ENCODE measurements at regions not wholly inside any gene's neighbourhood (a gene's known extent, or its start where the extent isn't known, plus 50 kb on each side); places are given as distances from the start of the nearest gene placed in this dataset.

DNA sequence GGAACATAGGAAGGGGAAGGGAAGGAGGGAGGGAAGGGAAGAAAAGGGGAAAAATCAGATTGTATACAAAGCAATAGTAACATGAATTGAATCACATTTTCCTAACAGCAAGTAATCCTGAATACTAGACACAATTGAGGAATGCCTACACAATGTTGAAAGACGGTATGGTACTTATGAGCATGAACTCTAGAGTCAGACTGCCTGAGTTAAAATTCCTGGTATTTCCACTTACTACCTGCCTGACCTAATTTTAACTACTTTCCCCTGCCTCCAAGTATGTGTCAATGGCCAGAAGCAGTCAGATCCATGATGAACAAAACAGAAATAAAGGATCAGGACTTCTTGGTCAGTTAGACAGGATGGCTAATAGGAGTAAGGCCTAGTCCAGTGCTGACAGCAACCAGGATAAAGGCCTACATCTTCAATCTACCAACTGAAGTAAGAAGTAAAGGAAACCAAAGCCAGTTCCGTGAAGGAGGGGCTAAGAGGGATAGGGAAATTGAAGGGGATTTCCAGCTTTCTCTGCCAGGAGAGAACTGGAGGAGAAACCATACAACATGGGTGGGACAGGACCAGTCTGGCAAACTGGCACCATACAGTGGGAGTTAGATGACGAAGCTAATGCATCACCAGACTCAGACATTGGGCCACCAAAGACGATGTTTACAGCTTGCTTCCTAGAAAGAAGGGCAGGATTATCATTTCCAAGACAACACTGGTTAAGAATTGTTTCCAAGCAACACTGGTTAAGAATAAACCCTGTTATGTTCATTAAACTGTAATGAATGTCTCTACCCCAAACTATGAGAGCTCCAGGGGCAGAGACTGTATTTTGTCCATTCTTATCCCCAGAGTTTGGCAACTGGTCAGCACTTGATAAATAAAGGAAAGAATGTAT lies 151.6 kb upstream of the UBE2E2 start:
- TF ChIP-seq TCF7L2 (IDR thresholded peaks at IDR 0.05; ENCODE audit: low read depth, low read length) (no peak), MEF2A (IDR thresholded peaks at IDR 0.05; ENCODE audit: control insufficient read depth, low read depth, low read length) (no peak), BRF1 (IDR thresholded peaks at IDR 0.05; ENCODE audit: borderline replicate concordance, extremely low read depth, insufficient read length) (no peak), RB1 (IDR thresholded peaks at IDR 0.05; ENCODE audit: low read depth) (no peak), ZBED1 (IDR thresholded peaks at IDR 0.05) (no peak), XRCC5 (IDR thresholded peaks at IDR 0.05; ENCODE audit: low read depth, low read length) (no peak), POLR2AphosphoS5 (IDR thresholded peaks at IDR 0.05; ENCODE audit: control insufficient read depth, insufficient read depth, low read depth, low read length) (no peak)
- TF ChIP-seq, protein P1, sequence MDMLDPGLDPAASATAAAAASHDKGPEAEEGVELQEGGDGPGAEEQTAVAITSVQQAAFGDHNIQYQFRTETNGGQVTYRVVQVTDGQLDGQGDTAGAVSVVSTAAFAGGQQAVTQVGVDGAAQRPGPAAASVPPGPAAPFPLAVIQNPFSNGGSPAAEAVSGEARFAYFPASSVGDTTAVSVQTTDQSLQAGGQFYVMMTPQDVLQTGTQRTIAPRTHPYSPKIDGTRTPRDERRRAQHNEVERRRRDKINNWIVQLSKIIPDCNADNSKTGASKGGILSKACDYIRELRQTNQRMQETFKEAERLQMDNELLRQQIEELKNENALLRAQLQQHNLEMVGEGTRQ (CRISPR knock-in tag; IDR thresholded peaks at IDR 0.05): no peak
